HCT116 (cell line): ENCODE measurements at regions not wholly inside any gene's neighbourhood (a gene's known extent, or its start where the extent isn't known, plus 50 kb on each side); places are given as distances from the start of the nearest gene placed in this dataset.

Source experiments
- ATAC-seq: fragments of 200-7000 bp; cut with Tn5 transposase; 2 replicates; pipeline ENCODE4 v1.9.1; 2020; ENCODE audit warnings: mild to moderate bottlenecking, moderate library complexity
- BruUV-seq: library from RNA; stranded (reverse); fragments of 400-500 nt; replicated peaks from 2 replicates; lab custom pipeline; 2021; lab: Mats Ljungman, UMichigan
- CTCF ChIA-PET: fragments of 300-600 bp; sonication (Branson Sonifier 250); formaldehyde crosslinking; loops from one replicate; lab custom pipeline; 2021; ENCODE audit warnings: antibody characterized with exemption; lab: Charles Lee
- POLR2A ChIA-PET: fragments of 300-600, 350-600 bp; sonication (Branson Sonifier 250); formaldehyde crosslinking; loops from one replicate; lab custom pipeline; 2021; ENCODE audit warnings: antibody characterized with exemption; lab: Charles Lee
- RAD21 ChIA-PET, 2 experiments: fragments of 300-600 bp; sonication (Branson Sonifier 250); formaldehyde crosslinking; loops; one replicate each; lab custom pipeline; 2023; ENCODE audit warnings: low total read pairs in 2 of 2; ENCODE audit not compliant: uncharacterized antibody in 2 of 2, unreplicated experiment in 2 of 2, low non-redundant PET in 1 of 2; lab: Charles Lee
- DNase-seq: peaks from one replicate; pipeline ENCODE4 v3.0.0-alpha.2; 2010; ENCODE audit warnings: low read depth, low spot score
- H2AFZ ChIP-seq: fragments of 200-600 bp; shearing (Covaris generic), sonication (generic); 2 replicates; pipeline ENCODE4 v1.6.1; 2017; ENCODE audit warnings: low read depth, mixed run types, mixed read lengths, antibody characterized with exemption, low read length; ENCODE audit not compliant: poor library complexity, severe bottlenecking
- H3K27ac ChIP-seq: 2 replicates; pipeline ENCODE4 v1.5.1; 2012; ENCODE audit warnings: low read depth, low read length
- H3K27me3 ChIP-seq: fragments of 200-600 bp; sonication (generic); 2 replicates; pipeline ENCODE4 v1.6.1; 2016; ENCODE audit warnings: mixed run types, low read length, mixed read lengths; ENCODE audit not compliant: insufficient read depth
- H3K36me3 ChIP-seq, 2 experiments: fragments of 200-500 bp in 1 of 2; fragments of 200-600 bp in 1 of 2; sonication (Bioruptor generic) in 1 of 2; sonication (generic) in 1 of 2; 2 replicates each; pipeline versions ENCODE4 v1.5.1 to v1.6.1; 2014 to 2016; ENCODE audit warnings: low read length in 2 of 2, inconsistent platforms in 1 of 2, mixed read lengths in 1 of 2, mixed run types in 1 of 2; ENCODE audit not compliant: insufficient read depth in 2 of 2, control insufficient read depth in 1 of 2
- H3K4me1 ChIP-seq, 2 experiments: fragments of 200-600 bp in 1 of 2; sonication (generic) in 1 of 2; 2 replicates each; pipeline versions ENCODE4 v1.5.1 to v1.6.1; 2012 to 2017; ENCODE audit warnings: low read length in 2 of 2, inconsistent platforms in 1 of 2, mild to moderate bottlenecking in 1 of 2, mixed read lengths in 1 of 2, mixed run types in 1 of 2, moderate library complexity in 1 of 2; ENCODE audit not compliant: insufficient read depth in 2 of 2, control insufficient read depth in 1 of 2
- H3K4me2 ChIP-seq: fragments of 200-600 bp; sonication (generic); 2 replicates; pipeline ENCODE4 v1.6.1; 2017; ENCODE audit warnings: mixed run types, low read length, mixed read lengths
- H3K4me3 ChIP-seq, 2 experiments: fragments of 200-600 bp in 1 of 2; sonication (generic) in 1 of 2; replicated peaks in 1 of 2; 2 replicates each; pipeline ENCODE4 v1.5.1; 2011 to 2016; ENCODE audit warnings: low read length in 2 of 2, control low read depth in 1 of 2, low read depth in 1 of 2, mild to moderate bottlenecking in 1 of 2, mixed read lengths in 1 of 2, mixed run types in 1 of 2
- H3K79me2 ChIP-seq: fragments of 200-600 bp; sonication (generic); 2 replicates; pipeline ENCODE4 v1.6.1; 2017; ENCODE audit warnings: mild to moderate bottlenecking, mixed run types, low read length, moderate library complexity, mixed read lengths; ENCODE audit not compliant: insufficient read depth
- H3K9ac ChIP-seq: fragments of 200-600 bp; sonication (generic); 2 replicates; pipeline ENCODE4 v1.6.1; 2016; ENCODE audit warnings: low read length, mixed read lengths
- H3K9me2 ChIP-seq: fragments of 200-600 bp; sonication (generic), shearing (Covaris generic); 2 replicates; pipeline ENCODE4 v1.6.1; 2017; ENCODE audit warnings: mixed run types, mild to moderate bottlenecking, moderate library complexity; ENCODE audit not compliant: insufficient read depth
- H3K9me3 ChIP-seq, 2 experiments: fragments of 200-500 bp in 1 of 2; fragments of 200-600 bp in 1 of 2; sonication (Bioruptor generic) in 1 of 2; sonication (generic) in 1 of 2; 2 replicates each; pipeline ENCODE4 v1.6.1; 2014 to 2017; ENCODE audit warnings: low read length in 2 of 2, mixed read lengths in 2 of 2, inconsistent platforms in 1 of 2, low read depth in 1 of 2, mild to moderate bottlenecking in 1 of 2, mixed run types in 1 of 2, moderate library complexity in 1 of 2; ENCODE audit not compliant: control insufficient read depth in 1 of 2, insufficient read depth in 1 of 2
- H4K20me1 ChIP-seq: fragments of 200-600 bp; sonication (generic), shearing (Covaris generic); 2 replicates; pipeline ENCODE4 v1.6.1; 2017; ENCODE audit warnings: mixed run types, mild to moderate bottlenecking, moderate library complexity; ENCODE audit not compliant: insufficient read depth
- CBX3 ChIP-seq: IDR thresholded peaks from 2 replicates; pipeline ENCODE4 v1.6.1; 2012; ENCODE audit warnings: low read depth
- EGR1 ChIP-seq: IDR thresholded peaks from 2 replicates; pipeline ENCODE4 v1.6.1; 2012; ENCODE audit warnings: low read depth
- ELF1 ChIP-seq: IDR thresholded peaks from 2 replicates; pipeline ENCODE4 v1.6.1; 2012; ENCODE audit warnings: low read depth, borderline replicate concordance
- EZH2 ChIP-seq: fragments of 200-600 bp; sonication (generic); IDR thresholded peaks from 2 replicates; pipeline ENCODE4 v1.6.1; 2017; ENCODE audit warnings: antibody characterized with exemption, mixed run types
- EZH2phosphoT487 ChIP-seq: fragments of 200-600 bp; IDR thresholded peaks from 2 replicates; pipeline ENCODE4 v1.6.1; 2018; ENCODE audit warnings: antibody characterized with exemption, borderline replicate concordance
- JUND ChIP-seq: IDR thresholded peaks from 2 replicates; pipeline ENCODE4 v1.6.1; 2012
- SP1 ChIP-seq: IDR thresholded peaks from 2 replicates; pipeline ENCODE4 v1.6.1; 2012; ENCODE audit warnings: low read depth
- SRF ChIP-seq: IDR thresholded peaks from 2 replicates; pipeline ENCODE4 v1.6.1; 2012; ENCODE audit warnings: low read depth
- TCF7L2 ChIP-seq: IDR thresholded peaks from 2 replicates; pipeline ENCODE4 v1.7.0; 2011; ENCODE audit warnings: borderline replicate concordance, inconsistent platforms; ENCODE audit not compliant: insufficient read depth, insufficient read length; ENCODE audit errors: extremely low read depth
- ZFX ChIP-seq: fragments of 450-650 bp; IDR thresholded peaks from 2 replicates; pipeline ENCODE4 v1.6.1; 2017
- intact Hi-C: fragments of 100-400 bp; cut with micrococcal nuclease; formaldehyde crosslinking; loops from 2 replicates; pipeline ENCODE4 v1.10.0; 2022
- TF ChIP-seq, protein P1 (sequence below), 3 experiments: fragments of 200-600 bp in 1 of 3; sonication (generic) in 1 of 3; IDR thresholded peaks in 2 of 3; conservative IDR thresholded peaks in 1 of 3; 2 replicates each; pipeline ENCODE4 v1.5.1; 2012 to 2017; ENCODE audit warnings: low read depth in 2 of 3, low read length in 2 of 3, antibody characterized with exemption in 1 of 3, borderline replicate concordance in 1 of 3, control low read depth in 1 of 3, mild to moderate bottlenecking in 1 of 3, mixed read lengths in 1 of 3, mixed run types in 1 of 3, moderate library complexity in 1 of 3; ENCODE audit not compliant: insufficient read depth in 1 of 3
- TF ChIP-seq, protein P2 (sequence below): IDR thresholded peaks from 2 replicates; pipeline ENCODE4 v1.6.1; 2011; ENCODE audit warnings: mild to moderate bottlenecking, low read length, moderate library complexity; ENCODE audit not compliant: insufficient replicate concordance; ENCODE audit errors: extremely low read depth
- TF ChIP-seq, protein P3 (sequence below): IDR thresholded peaks from 2 replicates; pipeline ENCODE4 v1.6.1; 2012

GRCh38 chr2:57698935-57699449 is 347.6 kb upstream of the VRK2 start:
- ChIA-PET CTCF (no interaction called here), RAD21 (no interaction called here)
- peaks cover 0 to 9% of the 10 kb centered on the region in 2 experiments; a peak in 1 of 4 replicates for H3K4me1 ChIP-seq

More at GRCh38 chr2:57698935-57699449, 347.6 kb upstream of the VRK2 start:
- Histone ChIP-seq H3K9me2 (no peaks in the 10 kb centered on the region), H3K27ac (no peak overlapping the region), H3K79me2 (no peaks in the 10 kb centered on the region), H2AFZ (no peak overlapping the region), H3K36me3 (no peaks in the 10 kb centered on the region), H4K20me1 (no peaks in the 10 kb centered on the region), H3K4me2 (no peak overlapping the region), H3K9ac (no peak overlapping the region), H3K4me3 (no peak overlapping the region), H3K9me3 (no peaks in the 10 kb centered on the region), H3K27me3 (no peaks in the 10 kb centered on the region)
- BruUV-seq, result no TSS peak
- DNase-seq, result no peak
- POLR2A ChIA-PET, result no interaction called here
- no peak for TF ChIP-seq EZH2phosphoT487
- no peak for TF ChIP-seq EZH2
- no peak for TF ChIP-seq CBX3
- TF ChIP-seq ELF1, result no peak
- TF ChIP-seq, protein P1, sequence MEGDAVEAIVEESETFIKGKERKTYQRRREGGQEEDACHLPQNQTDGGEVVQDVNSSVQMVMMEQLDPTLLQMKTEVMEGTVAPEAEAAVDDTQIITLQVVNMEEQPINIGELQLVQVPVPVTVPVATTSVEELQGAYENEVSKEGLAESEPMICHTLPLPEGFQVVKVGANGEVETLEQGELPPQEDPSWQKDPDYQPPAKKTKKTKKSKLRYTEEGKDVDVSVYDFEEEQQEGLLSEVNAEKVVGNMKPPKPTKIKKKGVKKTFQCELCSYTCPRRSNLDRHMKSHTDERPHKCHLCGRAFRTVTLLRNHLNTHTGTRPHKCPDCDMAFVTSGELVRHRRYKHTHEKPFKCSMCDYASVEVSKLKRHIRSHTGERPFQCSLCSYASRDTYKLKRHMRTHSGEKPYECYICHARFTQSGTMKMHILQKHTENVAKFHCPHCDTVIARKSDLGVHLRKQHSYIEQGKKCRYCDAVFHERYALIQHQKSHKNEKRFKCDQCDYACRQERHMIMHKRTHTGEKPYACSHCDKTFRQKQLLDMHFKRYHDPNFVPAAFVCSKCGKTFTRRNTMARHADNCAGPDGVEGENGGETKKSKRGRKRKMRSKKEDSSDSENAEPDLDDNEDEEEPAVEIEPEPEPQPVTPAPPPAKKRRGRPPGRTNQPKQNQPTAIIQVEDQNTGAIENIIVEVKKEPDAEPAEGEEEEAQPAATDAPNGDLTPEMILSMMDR (IDR thresholded peaks at IDR 0.05 in 2 of 3, conservative IDR thresholded peaks at IDR 0.05 in 1 of 3; ENCODE audit: borderline replicate concordance in 1 of 3, insufficient read depth in 1 of 3, low read depth in 2 of 3, low read length in 2 of 3), result no peak
- no peak for TF ChIP-seq TCF7L2
- TF ChIP-seq, protein P2, sequence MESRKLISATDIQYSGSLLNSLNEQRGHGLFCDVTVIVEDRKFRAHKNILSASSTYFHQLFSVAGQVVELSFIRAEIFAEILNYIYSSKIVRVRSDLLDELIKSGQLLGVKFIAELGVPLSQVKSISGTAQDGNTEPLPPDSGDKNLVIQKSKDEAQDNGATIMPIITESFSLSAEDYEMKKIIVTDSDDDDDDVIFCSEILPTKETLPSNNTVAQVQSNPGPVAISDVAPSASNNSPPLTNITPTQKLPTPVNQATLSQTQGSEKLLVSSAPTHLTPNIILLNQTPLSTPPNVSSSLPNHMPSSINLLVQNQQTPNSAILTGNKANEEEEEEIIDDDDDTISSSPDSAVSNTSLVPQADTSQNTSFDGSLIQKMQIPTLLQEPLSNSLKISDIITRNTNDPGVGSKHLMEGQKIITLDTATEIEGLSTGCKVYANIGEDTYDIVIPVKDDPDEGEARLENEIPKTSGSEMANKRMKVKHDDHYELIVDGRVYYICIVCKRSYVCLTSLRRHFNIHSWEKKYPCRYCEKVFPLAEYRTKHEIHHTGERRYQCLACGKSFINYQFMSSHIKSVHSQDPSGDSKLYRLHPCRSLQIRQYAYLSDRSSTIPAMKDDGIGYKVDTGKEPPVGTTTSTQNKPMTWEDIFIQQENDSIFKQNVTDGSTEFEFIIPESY, result no peak
- TF ChIP-seq EGR1, result no peak
- no peak for TF ChIP-seq JUND
- no peak for TF ChIP-seq SP1
- TF ChIP-seq SRF, result no peak
- no peak for TF ChIP-seq ZFX
- TF ChIP-seq, protein P3, sequence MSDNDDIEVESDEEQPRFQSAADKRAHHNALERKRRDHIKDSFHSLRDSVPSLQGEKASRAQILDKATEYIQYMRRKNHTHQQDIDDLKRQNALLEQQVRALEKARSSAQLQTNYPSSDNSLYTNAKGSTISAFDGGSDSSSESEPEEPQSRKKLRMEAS, result no peak
- intact Hi-C loops, result no loop called here
- ATAC-seq, result no peak
